Germinal center (tissue), 1 donor: ENCODE measurements at regions not wholly inside any gene's neighbourhood (a gene's known extent, or its start where the extent isn't known, plus 50 kb on each side); places are given as distances from the start of the nearest gene placed in this dataset.
"Not testable (repeated sequence)": the region's sequence is repeated elsewhere in the genome, so short reads cannot be mapped to it uniquely, and the experiment has no call there.

Experiments
- DNase-seq: peaks from one replicate; pipeline ENCODE4 v3.0.0; 2012; ENCODE audit warnings: mixed read lengths, low spot score

DNA sequence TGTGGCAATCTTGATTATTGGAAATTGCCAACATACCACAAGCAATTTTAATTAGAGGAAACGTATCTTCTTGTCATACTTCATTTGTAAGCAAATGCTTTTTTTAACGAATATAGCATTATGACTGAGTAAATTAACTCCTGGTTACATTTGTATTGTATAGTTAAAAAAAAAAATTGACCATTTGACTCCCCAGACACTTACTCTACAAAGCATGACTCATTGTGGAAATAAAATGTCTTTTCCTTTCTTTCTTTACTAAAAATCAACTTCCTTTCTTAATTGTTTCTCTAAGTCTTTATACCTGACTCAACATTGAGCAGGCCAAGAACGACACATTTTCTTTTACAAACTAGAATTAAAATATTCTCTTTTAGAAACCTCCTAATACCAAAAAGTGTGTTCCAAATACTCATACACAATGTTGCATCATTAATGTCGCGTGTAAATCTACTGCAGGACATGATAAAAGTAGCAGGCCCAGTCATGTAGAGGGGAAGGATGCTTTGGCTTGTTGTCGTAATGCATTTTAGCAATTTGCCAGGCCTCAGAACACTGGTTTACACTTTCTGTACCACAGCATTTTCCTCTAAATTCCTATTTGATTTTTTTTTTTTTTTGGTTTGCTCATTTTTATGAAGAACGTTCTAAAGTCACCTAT lies 349.6 kb upstream of the KCNH7 start:
- no peak for DNase-seq

DNA sequence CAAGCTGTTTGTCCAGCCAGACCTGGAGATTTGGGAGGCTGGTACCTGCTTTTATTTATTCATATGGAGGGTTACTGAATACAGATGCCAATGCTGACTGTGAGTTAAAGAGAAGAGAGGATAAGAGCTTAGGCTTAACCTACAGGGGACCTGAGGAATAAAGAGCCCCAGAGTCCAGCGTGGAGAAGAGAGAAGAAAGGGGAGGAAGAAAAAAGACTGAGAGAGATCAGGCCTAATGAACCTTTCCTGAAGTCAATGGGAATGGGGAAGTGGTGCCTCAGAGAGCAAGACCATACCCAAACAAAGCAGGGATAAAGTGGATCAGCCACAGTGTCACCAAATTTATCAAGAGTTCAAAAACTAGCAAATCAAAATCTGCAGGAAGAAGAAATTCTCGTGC lies 348.6 kb upstream of the KCNH7 start:
- no peak for DNase-seq

- DNase-seq: no peak
Observed at GRCh38 chr2:163185160-163185559, 346.6 kb upstream of the KCNH7 start.

DNA sequence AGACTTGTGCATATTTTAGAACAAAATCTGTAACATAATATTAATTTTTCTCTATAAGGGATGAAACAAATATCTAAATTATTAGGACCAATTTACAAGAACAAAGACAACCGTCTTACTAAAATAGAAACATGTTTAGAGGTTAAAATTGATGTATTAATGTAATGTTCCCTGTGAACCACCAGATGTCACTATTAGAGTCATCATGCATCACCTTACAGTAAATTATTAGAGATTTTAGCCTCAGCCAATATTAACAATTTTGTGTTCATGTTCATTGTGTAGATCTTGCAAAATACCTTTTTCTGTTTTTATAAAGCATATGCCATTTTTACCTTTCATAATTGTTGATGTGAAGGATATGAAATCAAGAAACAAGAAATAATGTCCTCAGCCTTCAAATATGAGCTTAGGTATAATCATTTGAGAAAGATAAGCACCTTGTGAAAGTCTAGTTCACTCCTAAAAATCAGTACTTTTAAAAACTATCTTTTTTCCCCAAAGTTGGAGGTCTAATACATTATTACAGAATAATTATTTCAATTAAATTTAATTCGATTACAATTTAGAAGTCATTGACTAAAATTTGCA lies 344.3 kb upstream of the KCNH7 start:
- DNase-seq: peak; percentile 3

- no peak for DNase-seq
Observed at GRCh38 chr2:163177592-163177991, 339.0 kb upstream of the KCNH7 start.

- DNase-seq: no peak
Observed at GRCh38 chr2:163175294-163175693, 336.7 kb upstream of the KCNH7 start.

- no peak for DNase-seq
Observed at GRCh38 chr2:163173591-163173990, 335.0 kb upstream of the KCNH7 start.

DNA sequence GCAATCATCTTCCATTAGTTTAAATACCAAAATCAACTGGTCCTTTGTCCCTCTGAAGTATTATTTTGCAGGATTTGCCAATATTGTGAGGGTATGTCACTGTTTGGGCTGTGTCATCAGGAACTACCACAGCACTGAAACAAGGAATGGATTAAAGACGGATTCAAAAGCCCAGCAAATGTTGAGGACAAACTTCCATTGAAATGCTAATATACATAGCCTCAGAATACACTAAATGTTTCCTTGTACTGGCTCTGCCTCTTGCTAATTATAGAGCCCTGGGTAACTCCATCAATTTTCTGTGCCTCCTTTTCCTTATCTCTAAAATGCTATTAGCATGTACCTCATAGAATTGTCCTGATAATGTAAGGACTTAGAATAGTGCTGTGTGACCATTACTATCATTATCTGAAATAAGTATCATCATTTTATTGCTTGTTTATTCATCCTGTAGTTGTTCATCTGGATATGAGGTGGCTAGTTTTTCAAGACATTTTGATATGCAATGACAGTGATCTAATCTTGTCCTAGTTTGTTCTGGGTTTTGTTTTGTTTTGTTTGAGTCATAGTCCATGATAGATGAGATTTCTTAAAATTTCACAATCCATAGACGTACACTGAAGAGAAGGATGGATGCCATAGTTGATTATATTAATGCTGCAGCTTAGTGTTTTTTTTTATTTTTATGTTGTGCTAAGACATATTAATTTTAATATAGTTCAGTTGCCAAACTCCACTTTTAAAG lies 333.4 kb upstream of the KCNH7 start:
- DNase-seq: no peak

- DNase-seq: no peak
Observed at GRCh38 chr2:163157891-163158496, 319.4 kb upstream of the KCNH7 start.

- DNase-seq: no peak
Observed at GRCh38 chr2:163157411-163157810, 318.8 kb upstream of the KCNH7 start.

- no peak for DNase-seq
Observed at GRCh38 chr2:163155925-163156324, 317.4 kb upstream of the KCNH7 start.

GRCh38 chr2:163155279-163155883 lies 316.8 kb upstream of the KCNH7 start:
- peak; percentile 10 for DNase-seq

DNA sequence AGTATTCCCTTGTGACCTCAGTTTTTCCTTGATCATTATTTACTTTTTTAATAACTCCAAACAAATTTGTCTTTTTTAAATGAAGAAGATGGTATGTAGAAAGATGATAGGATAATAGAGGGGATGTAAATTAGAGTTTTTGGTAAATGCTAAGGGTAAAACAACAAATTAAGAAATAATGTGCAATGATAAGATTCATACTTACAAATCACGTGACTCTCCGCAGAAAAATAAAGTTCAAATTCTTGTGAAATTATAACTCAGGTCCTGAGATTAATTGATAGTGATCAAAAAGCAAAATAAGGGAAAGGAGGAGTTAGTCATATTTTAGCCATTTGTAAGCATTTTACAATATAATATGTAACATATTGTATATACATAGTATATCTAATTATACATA lies 304.1 kb upstream of the KCNH7 start:
- DNase-seq: no peak

- DNase-seq: no peak
Observed at GRCh38 chr2:163138947-163139346, 300.4 kb upstream of the KCNH7 start.

DNA sequence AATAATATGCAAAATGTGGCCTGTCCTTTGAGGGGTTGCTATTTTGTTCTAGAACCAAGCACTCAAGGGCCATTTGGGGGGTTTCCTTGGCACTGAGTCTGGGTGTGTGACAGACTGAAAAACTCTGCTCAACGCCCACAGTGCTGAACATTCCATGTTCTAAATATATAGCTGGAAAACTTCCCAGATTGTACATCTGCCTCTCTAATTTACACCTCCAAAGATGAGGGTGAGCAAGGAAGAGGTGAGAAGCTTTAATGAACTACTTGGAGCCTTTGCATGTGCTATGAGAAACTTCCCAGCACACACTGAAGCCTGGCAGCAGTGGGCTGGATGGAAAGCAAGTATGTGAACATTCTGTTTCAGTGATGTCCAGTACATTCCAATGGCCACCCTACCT lies 296.7 kb upstream of the KCNH7 start:
- no peak for DNase-seq

- DNase-seq: no peak
Observed at GRCh38 chr2:163133602-163134001, 295.0 kb upstream of the KCNH7 start.

DNA sequence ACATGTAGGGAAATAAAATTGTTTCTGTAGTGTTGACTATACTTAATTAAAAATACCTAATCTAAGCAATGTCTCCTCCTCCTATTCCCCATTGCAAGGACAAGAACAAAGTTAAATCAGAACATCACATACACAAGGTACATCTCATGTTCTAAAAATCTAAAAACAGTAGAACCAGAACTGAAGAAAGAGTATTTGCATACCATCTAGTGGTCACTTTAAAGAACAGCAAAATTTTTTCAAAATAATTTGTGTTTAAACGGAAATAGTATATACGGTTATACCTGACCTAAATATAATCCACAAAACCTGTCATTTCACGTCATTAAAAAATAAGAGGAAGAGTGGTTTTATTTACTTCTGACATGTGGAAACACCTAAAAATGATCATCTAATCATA lies 294.3 kb upstream of the KCNH7 start:
- no peak for DNase-seq

GRCh38 chr2:163132207-163132606 lies 293.6 kb upstream of the KCNH7 start:
- not testable (repeated sequence) for DNase-seq

GRCh38 chr2:163123526-163123925 lies 285.0 kb upstream of the KCNH7 start:
- DNase-seq: no peak

- no peak for DNase-seq
Observed at GRCh38 chr2:163122257-163122656, 283.7 kb upstream of the KCNH7 start.

- no peak for DNase-seq
Observed at GRCh38 chr2:163121483-163121882, 282.9 kb upstream of the KCNH7 start.

- DNase-seq: no peak
Observed at GRCh38 chr2:163119966-163120365, 281.4 kb upstream of the KCNH7 start.

DNA sequence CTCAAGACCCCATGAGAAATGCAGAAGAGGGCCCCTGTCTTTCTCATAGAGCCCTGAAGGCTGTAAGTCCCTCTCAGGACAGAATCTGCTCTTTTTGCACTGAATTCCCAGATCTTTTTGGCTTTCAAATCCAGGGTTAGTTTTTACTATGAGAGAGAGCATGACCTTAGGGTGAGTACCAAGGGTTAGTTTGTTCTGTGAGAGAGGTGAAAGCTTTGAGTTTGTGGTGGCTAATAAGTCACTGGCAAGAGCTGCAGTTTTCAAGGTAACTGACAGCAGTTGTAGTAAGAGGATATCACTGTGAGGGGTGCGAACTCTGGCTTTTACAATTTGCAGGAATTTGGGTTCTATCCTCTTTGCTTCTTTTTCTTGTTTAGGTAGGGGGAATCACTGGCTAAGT lies 248.4 kb upstream of the KCNH7 start:
- no peak for DNase-seq
